NB4 (cell line): ENCODE measurements at regions not wholly inside any gene's neighbourhood (a gene's known extent, or its start where the extent isn't known, plus 50 kb on each side); places are given as distances from the start of the nearest gene placed in this dataset.

Experiments used
- CTCF ChIP-seq: IDR thresholded peaks from one replicate; pipeline ENCODE4 v1.5.1; 2012; ENCODE audit warnings: low read depth, low read length
- POLR2A ChIP-seq: IDR thresholded peaks from 2 replicates; pipeline ENCODE4 v1.6.1; 2011; ENCODE audit warnings: mild to moderate bottlenecking; ENCODE audit not compliant: insufficient read length; ENCODE audit errors: extremely low read depth

- TF ChIP-seq CTCF (no peak), POLR2A (no peak)
These were observed 88.8 kb upstream of the DYRK2 start for GRCh38 chr12:67559751-67560150.
